Activated CD4-positive, alpha-beta T cell treated with anti-CD3 and anti-CD28 coated beads, Interleukin-2, Interleukin-4, amounts not matched to agents 100 ng/mL and 50 ng/mL, durations not matched to agents 16 hours and 8 hours (primary cell): ENCODE measurements at regions not wholly inside any gene's neighbourhood (a gene's known extent, or its start where the extent isn't known, plus 50 kb on each side); places are given as distances from the start of the nearest gene placed in this dataset.

Experiments
- DNase-seq: peaks from one replicate; pipeline ENCODE4 v3.0.0-alpha.2; 2020; ENCODE audit warnings: low spot score

GRCh38 chr3:72489901-72490300 lies 358.3 kb downstream of the SHQ1 start:
- DNase-seq: no peak

DNA sequence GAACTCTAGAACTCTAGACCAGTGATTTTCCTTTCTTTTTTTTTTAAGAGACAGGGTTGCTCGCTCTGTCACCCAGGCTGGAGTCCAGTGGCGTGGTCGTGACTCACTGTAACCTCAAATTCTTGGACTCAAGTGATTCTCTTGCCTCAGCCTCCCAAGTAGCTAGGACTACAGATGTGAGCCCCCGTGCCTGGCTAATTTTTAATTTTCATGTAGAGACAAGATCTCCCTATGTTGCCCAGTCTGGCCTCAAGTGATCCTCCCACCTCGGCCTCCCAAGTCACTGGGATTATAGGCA lies 359.6 kb downstream of the SHQ1 start:
- no peak for DNase-seq

DNA sequence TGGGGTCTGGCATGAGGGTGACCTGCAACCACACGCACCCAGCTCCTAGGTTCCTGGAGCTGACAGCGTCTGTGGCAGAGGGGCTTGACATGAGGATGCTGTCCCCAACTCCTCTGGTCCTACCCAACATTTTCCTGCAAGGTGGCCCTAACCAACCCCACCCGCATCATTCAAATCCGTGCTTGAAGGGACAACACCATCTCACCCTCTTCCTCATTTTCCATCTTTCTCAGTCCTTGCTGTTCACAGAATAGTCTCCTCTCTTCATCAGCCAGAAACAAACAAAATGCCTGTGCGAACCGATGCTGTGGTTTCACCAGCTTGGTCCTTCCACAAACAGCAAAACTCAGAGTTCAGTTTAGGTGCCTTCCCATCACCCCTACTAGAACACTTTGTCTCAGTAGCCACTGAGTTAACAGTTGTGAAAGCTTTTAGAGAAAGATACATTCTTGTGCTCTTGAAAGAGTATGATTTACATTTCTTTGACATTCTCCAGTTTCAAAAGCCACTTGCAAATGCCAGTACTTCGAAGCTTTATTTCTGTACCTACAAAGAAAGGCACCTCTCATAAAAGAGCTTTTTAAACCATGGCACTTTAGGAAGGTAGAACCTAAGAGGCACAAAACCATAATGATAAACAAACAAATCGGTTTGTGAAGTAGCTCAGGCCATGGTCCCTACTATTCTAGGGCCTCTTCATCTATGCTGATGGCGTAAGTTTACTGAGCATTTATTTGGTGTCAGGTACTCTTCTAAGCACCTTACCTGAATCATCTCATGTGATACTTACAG lies 360.1 kb downstream of the SHQ1 start:
- no peak for DNase-seq

GRCh38 chr3:72487078-72487765 lies 361.0 kb downstream of the SHQ1 start:
- DNase-seq: peak; percentile 70

DNA sequence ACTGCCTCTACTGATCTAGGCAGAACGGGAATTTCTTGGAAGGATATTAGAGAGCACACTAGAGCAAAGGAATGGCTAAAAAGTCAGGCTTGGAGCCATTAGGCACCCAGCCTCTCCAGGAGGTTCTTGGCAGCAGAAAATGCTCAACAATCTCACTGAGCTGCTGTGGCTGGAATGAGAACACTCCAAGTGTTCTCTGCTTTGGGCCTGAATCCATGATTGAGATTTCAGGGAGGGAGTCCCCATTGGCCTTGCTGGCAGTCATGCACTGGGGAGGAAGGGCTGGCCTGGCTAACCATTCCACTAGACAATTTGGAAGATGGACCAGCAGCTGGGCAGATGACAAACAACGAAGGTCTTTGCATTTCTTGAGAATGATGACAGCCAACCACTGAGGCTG lies 362.6 kb downstream of the SHQ1 start:
- DNase-seq: no peak

DNA sequence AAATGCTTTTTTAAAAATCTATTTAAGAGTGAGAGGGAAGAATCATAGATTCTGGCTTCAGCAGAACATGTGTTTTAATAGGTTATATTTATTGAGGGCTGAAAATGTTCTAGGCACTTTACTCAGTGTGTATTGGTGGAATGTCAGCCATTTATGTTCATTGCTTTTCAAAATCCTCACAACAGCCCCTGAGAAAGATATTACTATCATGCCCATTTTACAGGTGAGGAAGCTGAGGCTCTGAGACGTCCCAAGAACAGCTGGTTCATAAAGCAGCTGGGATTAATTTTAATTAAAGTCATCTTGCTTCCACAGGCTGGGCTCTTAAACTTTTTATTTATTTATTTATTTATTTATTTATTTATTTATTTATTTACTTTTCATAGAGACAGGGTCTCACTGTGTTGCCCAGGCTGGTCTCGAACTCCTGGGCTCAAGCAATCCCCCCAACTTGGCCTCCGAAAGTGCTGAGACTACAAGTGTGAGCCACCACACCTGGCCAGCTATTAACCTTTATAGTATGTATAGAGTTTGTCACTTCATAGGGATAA lies 364.6 kb downstream of the SHQ1 start:
- no peak for DNase-seq

GRCh38 chr3:72482589-72483321 lies 365.5 kb downstream of the SHQ1 start:
- DNase-seq: peak; percentile 89

DNA sequence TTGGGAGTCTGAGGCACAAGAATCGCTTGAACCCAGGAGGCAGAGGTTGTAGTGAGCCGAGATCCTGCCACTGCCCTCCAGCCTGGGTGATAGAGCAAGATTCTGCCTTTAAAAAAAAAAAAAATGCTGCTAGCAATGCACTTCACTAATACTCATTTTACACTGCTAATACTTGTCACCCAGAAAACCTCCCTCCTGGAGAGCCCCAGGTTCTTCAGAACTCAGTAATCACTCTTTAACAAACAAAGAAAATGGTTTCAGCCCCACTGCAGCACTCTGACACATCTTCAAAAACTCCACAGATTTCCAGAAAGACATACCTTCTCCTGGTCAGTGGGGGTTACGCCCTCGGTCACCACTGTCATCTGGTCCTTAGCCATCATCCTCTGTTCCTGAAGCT lies 366.7 kb downstream of the SHQ1 start:
- no peak for DNase-seq

- no peak for DNase-seq
Measured at GRCh38 chr3:72480366-72480765, 367.9 kb downstream of the SHQ1 start.

DNA sequence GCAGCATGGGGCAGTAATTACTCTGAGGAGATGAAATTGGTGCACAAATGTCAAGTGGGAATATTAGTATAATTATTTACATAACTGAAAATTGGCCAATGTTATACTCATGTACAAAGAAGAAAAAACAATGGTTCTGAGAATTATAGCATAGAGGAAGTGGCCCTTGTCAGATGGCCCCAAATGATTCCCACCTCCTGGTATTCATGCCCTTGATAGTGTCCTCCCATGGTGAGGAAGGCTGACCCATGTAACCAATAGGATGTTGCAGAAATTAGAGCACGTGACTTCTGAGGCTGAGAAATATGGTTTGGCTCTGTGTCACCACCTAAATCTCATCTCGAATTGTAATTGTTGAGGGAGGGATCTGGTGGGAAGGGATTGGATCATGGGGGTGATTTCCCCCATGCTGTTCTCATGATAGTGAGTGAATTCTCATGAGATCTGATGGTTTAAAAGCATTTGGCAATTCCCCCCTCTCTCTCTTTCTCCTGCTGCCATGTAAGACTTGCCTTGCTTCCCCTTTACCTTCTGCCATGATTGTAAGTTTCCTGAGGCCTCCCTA lies 368.5 kb downstream of the SHQ1 start:
- no peak for DNase-seq

DNA sequence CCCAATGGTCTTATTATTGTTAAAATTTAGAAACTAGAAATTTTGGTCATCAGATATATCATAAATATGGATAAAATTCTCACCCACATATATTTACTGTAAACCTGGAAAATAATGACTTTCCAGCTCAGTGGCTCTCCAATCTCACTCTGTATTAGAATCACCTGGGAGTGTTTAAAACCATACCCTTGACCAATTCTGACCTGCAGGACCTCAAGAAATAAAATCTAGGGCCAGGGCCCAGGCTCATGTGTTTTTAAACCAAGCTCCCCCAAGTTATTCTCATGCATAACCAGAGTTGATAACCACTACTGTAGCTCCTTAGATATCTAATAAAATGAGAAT lies 372.1 kb downstream of the SHQ1 start:
- no peak for DNase-seq

GRCh38 chr3:72475258-72476138 lies 372.7 kb downstream of the SHQ1 start:
- peak; percentile 42 for DNase-seq

- DNase-seq: no peak
Measured at GRCh38 chr3:72474775-72475174, 373.5 kb downstream of the SHQ1 start.

GRCh38 chr3:72473156-72473555 lies 375.1 kb downstream of the SHQ1 start:
- peak; percentile 26 for DNase-seq

GRCh38 chr3:72470904-72471417 lies 377.3 kb downstream of the SHQ1 start:
- no peak for DNase-seq

DNA sequence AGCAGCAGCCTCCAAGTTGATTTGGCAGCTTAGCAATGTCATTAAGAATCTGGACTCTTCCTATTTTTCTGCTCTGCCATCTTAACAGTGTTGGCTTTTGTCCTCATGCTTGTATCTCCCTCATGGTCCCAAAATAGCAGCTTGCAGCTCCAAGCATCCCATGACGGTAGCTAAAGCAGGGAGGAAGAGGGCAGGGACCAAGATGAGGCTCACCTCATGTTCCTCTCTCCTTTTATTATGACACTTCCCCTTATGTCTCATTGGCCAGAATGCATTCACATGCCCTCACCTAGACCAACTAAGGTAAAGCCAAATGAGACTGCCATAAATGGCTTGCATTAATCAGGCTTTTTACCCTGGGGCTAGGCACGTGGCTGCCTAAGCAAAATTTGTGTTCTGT lies 382.4 kb downstream of the SHQ1 start:
- DNase-seq: no peak

DNA sequence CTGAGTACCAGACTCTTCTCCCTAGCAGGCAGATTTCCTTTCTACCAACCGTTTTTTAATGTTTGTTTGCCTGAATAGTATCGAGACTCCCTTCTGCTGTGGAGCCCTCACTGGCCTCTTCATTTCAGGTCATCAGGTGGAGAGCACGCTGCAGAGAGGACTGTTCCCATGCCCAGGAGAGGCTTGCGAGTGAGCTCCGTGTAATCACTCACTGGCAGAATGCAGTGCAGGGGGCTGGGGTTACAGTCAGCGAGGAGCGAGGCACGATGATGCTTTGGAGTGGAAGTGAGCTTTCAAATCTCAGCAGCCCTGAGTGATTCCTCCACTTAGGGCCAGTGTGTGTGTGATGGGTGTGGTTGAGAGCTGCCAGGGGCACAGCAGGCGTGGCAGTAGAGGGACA lies 385.2 kb downstream of the SHQ1 start:
- DNase-seq: no peak

GRCh38 chr3:72462595-72463011 lies 385.6 kb downstream of the SHQ1 start:
- DNase-seq: no peak

DNA sequence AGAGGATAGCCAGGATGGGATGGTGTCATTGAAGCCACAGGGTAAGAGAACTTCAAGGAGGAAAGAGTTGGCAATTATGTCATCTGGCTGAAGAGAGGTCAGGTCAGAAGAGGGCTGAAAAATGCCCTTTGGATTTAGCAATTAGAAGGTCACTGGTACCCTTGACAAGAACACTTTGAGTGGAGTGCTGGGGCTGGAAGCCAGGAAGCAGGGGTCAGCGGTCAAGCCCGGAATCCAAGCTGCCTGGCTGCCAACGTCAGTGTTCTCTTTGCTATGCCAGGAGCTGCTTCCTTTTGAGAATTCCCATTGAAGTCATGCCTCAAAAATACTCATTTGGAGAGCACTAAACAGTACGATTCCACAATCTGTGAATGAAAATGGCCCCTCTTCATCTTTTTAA lies 386.5 kb downstream of the SHQ1 start:
- DNase-seq: no peak

- no peak for DNase-seq
Measured at GRCh38 chr3:72460205-72461174, 387.8 kb downstream of the SHQ1 start.
